ENCODE measurements at regions not wholly inside any gene's neighbourhood (a gene's known extent, or its start where the extent isn't known, plus 50 kb on each side); places are given as distances from the start of the nearest gene placed in this dataset.

DNA sequence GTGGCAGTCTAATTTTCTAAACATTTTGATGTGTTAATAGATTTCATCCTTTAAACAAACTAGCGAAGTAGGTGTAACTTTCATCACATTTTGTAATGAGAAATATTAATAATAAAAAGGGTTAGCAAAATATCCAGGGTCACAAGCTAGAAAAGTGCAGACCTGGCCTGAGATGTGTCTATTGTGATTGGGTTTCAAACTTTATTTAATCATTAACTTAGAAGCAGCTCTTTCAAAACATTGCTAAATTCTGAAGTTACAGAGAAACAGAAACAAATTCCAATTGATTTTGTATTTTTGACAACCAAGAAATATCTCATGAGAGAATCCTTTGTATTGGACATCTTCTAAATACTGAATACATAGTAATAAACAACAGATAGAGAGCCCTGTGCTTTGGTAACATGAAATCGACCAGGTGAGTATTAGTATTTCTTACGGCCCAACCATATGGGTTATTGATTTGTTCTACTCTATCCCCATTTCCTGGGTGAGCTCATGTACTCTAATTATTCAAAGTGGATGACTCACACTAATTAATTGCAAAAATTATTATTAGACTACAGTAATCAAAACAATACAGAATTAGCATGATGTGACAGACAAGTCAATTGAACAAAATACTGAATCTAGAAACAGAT is 1093.8 kb upstream of the AGA start:
- intact Hi-C loops (cut with DNase I): no loop called here
- TF ChIP-seq, protein P1, sequence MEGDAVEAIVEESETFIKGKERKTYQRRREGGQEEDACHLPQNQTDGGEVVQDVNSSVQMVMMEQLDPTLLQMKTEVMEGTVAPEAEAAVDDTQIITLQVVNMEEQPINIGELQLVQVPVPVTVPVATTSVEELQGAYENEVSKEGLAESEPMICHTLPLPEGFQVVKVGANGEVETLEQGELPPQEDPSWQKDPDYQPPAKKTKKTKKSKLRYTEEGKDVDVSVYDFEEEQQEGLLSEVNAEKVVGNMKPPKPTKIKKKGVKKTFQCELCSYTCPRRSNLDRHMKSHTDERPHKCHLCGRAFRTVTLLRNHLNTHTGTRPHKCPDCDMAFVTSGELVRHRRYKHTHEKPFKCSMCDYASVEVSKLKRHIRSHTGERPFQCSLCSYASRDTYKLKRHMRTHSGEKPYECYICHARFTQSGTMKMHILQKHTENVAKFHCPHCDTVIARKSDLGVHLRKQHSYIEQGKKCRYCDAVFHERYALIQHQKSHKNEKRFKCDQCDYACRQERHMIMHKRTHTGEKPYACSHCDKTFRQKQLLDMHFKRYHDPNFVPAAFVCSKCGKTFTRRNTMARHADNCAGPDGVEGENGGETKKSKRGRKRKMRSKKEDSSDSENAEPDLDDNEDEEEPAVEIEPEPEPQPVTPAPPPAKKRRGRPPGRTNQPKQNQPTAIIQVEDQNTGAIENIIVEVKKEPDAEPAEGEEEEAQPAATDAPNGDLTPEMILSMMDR (IDR thresholded peaks at IDR 0.05; ENCODE audit: borderline replicate concordance, extremely low read depth, insufficient read depth): no peak
- no peak for FAIRE-seq

GRCh38 chr4:178553201-178553600 is 1111.0 kb upstream of the AGA start:
- H3K4me1 ChIP-seq (ENCODE audit: control insufficient read depth in 2 of 3, insufficient read depth in 2 of 3, low read depth in 1 of 3, low read length in 3 of 3): no peaks in the 10 kb centered on the region
- no peaks in the 10 kb centered on the region for H3K36me3 ChIP-seq (ENCODE audit: control insufficient read depth in 2 of 3, insufficient read depth in 3 of 3, low read length in 3 of 3)
- H3K27me3 ChIP-seq (ENCODE audit: control insufficient read depth, insufficient read depth, low read length): no peaks in the 10 kb centered on the region
- DNase-seq: no peak
- intact Hi-C loops (cut with DNase I): no loop called here
- no peak for FAIRE-seq
- no peaks in the 10 kb centered on the region for H3K9me3 ChIP-seq (ENCODE audit: control insufficient read depth in 2 of 3, insufficient read depth in 1 of 3, low read length in 3 of 3)
- no peak overlapping the region for H3K4me3 ChIP-seq (ENCODE audit: low read length in 3 of 3)
- TF ChIP-seq, protein P1 (IDR thresholded peaks at IDR 0.05; ENCODE audit: borderline replicate concordance, extremely low read depth, insufficient read depth): no peak
- no peak overlapping the region for H3K27ac ChIP-seq (ENCODE audit: low read depth in 2 of 2, low read length in 2 of 2)
- no peak overlapping the region for H3K9ac ChIP-seq (ENCODE audit: low read length in 3 of 3)

More for the DNA sequence above, 1093.8 kb upstream of the AGA start:
- Histone ChIP-seq H3K9me3 (ENCODE audit: control insufficient read depth in 2 of 3, insufficient read depth in 1 of 3, low read length in 3 of 3) (no peaks in the 10 kb centered on the region), H3K9ac (ENCODE audit: low read length in 3 of 3) (no peak overlapping the region), H3K27ac (ENCODE audit: low read depth in 2 of 2, low read length in 2 of 2) (no peak overlapping the region), H3K4me3 (ENCODE audit: low read length in 3 of 3) (no peak overlapping the region), H3K36me3 (ENCODE audit: control insufficient read depth in 2 of 3, insufficient read depth in 3 of 3, low read length in 3 of 3) (no peaks in the 10 kb centered on the region), H3K4me1 (ENCODE audit: control insufficient read depth in 2 of 3, insufficient read depth in 2 of 3, low read depth in 1 of 3, low read length in 3 of 3) (no peaks in the 10 kb centered on the region), H3K27me3 (ENCODE audit: control insufficient read depth, insufficient read depth, low read length) (no peaks in the 10 kb centered on the region)
- DNase-seq: no peak

- FAIRE-seq (no peak), DNase-seq (no peak)
- Histone ChIP-seq H3K9me3 (ENCODE audit: control insufficient read depth in 2 of 3, insufficient read depth in 1 of 3, low read length in 3 of 3) (no peaks in the 10 kb centered on the region), H3K9ac (ENCODE audit: low read length in 3 of 3) (no peak overlapping the region), H3K27ac (ENCODE audit: low read depth in 2 of 2, low read length in 2 of 2) (no peak overlapping the region), H3K4me3 (ENCODE audit: low read length in 3 of 3) (no peak overlapping the region), H3K27me3 (ENCODE audit: control insufficient read depth, insufficient read depth, low read length) (no peaks in the 10 kb centered on the region), H3K36me3 (ENCODE audit: control insufficient read depth in 2 of 3, insufficient read depth in 3 of 3, low read length in 3 of 3) (no peaks in the 10 kb centered on the region), H3K4me1 (ENCODE audit: control insufficient read depth in 2 of 3, insufficient read depth in 2 of 3, low read depth in 1 of 3, low read length in 3 of 3) (no peaks in the 10 kb centered on the region)
- TF ChIP-seq, protein P1 (IDR thresholded peaks at IDR 0.05; ENCODE audit: borderline replicate concordance, extremely low read depth, insufficient read depth): no peak
- intact Hi-C loops (cut with DNase I): no loop called here
Measured at GRCh38 chr4:178554352-178554751, 1112.1 kb upstream of the AGA start.

GRCh38 chr4:178556796-178557195 is 1114.6 kb upstream of the AGA start:
- H3K4me3 ChIP-seq (ENCODE audit: low read length in 3 of 3): no peak overlapping the region
- H3K9me3 ChIP-seq (ENCODE audit: control insufficient read depth in 2 of 3, insufficient read depth in 1 of 3, low read length in 3 of 3): no peaks in the 10 kb centered on the region
- DNase-seq (no peak), FAIRE-seq (no peak)
- intact Hi-C loops (cut with DNase I): no loop called here
- no peaks in the 10 kb centered on the region for H3K27me3 ChIP-seq (ENCODE audit: control insufficient read depth, insufficient read depth, low read length)
- H3K9ac ChIP-seq (ENCODE audit: low read length in 3 of 3): no peak overlapping the region
- H3K4me1 ChIP-seq (ENCODE audit: control insufficient read depth in 2 of 3, insufficient read depth in 2 of 3, low read depth in 1 of 3, low read length in 3 of 3): no peaks in the 10 kb centered on the region
- H3K27ac ChIP-seq (ENCODE audit: low read depth in 2 of 2, low read length in 2 of 2): no peak overlapping the region
- TF ChIP-seq, protein P1 (IDR thresholded peaks at IDR 0.05; ENCODE audit: borderline replicate concordance, extremely low read depth, insufficient read depth): no peak
- H3K36me3 ChIP-seq (ENCODE audit: control insufficient read depth in 2 of 3, insufficient read depth in 3 of 3, low read length in 3 of 3): no peaks in the 10 kb centered on the region

Measured in kidney (tissue), 13 donors.